ENCODE measurements at regions not wholly inside any gene's neighbourhood (a gene's known extent, or its start where the extent isn't known, plus 50 kb on each side); places are given as distances from the start of the nearest gene placed in this dataset.

GRCh38 chr4:134862116-134862515 lies 660.5 kb upstream of the PABPC4L start:
- no peak for TF ChIP-seq CTCF (conservative IDR thresholded peaks at IDR 0.05; ENCODE audit: low read depth in 2 of 2)
- no peak for TF ChIP-seq POLR2AphosphoS5 (IDR thresholded peaks at IDR 0.05; ENCODE audit: low read depth)
- no peak for TF ChIP-seq REST (IDR thresholded peaks at IDR 0.05; ENCODE audit: unreplicated experiment)
- no peak for TF ChIP-seq EZH2phosphoT487 (IDR thresholded peaks at IDR 0.05; ENCODE audit: unreplicated experiment)
- TF ChIP-seq EZH2 (IDR thresholded peaks at IDR 0.05; ENCODE audit: low read depth, unreplicated experiment) = no peak
